ENCODE measurements at regions not wholly inside any gene's neighbourhood (a gene's known extent, or its start where the extent isn't known, plus 50 kb on each side); places are given as distances from the start of the nearest gene placed in this dataset.
"Not testable (repeated sequence)": the region's sequence is repeated elsewhere in the genome, so short reads cannot be mapped to it uniquely, and the experiment has no call there.

GRCh38 chr1:34367954-34368353, 191.2 kb downstream of the C1orf94 start:
- no peak overlapping the region for H3K9ac ChIP-seq
- no peaks in the 10 kb centered on the region for H3K79me2 ChIP-seq
- TF ChIP-seq, protein P1, sequence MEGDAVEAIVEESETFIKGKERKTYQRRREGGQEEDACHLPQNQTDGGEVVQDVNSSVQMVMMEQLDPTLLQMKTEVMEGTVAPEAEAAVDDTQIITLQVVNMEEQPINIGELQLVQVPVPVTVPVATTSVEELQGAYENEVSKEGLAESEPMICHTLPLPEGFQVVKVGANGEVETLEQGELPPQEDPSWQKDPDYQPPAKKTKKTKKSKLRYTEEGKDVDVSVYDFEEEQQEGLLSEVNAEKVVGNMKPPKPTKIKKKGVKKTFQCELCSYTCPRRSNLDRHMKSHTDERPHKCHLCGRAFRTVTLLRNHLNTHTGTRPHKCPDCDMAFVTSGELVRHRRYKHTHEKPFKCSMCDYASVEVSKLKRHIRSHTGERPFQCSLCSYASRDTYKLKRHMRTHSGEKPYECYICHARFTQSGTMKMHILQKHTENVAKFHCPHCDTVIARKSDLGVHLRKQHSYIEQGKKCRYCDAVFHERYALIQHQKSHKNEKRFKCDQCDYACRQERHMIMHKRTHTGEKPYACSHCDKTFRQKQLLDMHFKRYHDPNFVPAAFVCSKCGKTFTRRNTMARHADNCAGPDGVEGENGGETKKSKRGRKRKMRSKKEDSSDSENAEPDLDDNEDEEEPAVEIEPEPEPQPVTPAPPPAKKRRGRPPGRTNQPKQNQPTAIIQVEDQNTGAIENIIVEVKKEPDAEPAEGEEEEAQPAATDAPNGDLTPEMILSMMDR (IDR thresholded peaks at IDR 0.05): no peak
- no peaks in the 10 kb centered on the region for H3K4me1 ChIP-seq
- no peaks in the 10 kb centered on the region for H3K9me3 ChIP-seq (ENCODE audit: control insufficient read depth, low read length)
- H2AFZ ChIP-seq: no peak overlapping the region
- no peak overlapping the region for H3K27ac ChIP-seq
- H3K4me2 ChIP-seq (ENCODE audit: low read length): no peak overlapping the region
- H3K4me3 ChIP-seq (ENCODE audit: low read depth, low read length): no peak overlapping the region
- H3K36me3 ChIP-seq (ENCODE audit: control insufficient read depth, insufficient read depth, low read length): no peaks in the 10 kb centered on the region
- no peaks in the 10 kb centered on the region for H3K27me3 ChIP-seq (ENCODE audit: control insufficient read depth, insufficient read depth, low read length)

DNA sequence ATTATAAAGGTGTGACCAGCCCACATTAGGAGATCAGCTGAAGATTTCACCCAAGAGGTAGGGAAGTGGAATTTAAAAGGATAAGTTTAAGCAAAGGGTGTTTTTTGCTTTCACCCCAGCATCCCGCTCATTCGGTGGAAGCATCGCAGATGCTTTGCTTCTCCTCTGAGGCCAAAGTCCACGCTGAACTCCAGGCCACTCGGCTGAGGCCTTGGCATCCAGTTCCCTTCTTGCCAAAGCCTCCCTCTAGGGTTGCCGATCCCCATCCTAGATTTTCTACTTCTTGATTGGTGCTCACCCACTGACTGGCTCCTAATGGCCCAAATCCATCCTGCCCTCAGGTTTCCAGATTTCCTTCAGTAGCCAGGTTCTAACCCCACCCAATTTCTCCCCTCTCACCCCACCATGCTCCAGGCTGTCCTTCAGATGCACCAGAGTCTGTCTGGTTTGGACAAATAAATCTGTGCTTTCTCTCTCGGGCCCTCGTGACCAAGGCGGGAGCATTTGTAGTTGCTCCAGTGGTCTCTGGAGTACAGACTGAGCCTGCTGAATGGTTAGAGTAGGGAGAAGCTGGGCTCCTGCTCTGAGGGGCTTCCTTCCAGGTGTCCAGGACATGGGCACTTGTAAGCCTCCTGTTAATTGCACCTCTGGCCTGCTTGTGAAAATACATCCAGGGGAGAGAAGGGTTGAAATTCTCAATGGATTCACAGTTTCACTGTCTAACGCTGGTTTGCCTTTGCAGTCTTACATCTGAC, 193.2 kb downstream of the C1orf94 start:
- no peak overlapping the region for H3K27ac ChIP-seq
- no peaks in the 10 kb centered on the region for H3K4me1 ChIP-seq
- H3K79me2 ChIP-seq: no peaks in the 10 kb centered on the region
- H3K36me3 ChIP-seq (ENCODE audit: control insufficient read depth, insufficient read depth, low read length): no peaks in the 10 kb centered on the region
- H3K27me3 ChIP-seq (ENCODE audit: control insufficient read depth, insufficient read depth, low read length): no peaks in the 10 kb centered on the region
- H3K9me3 ChIP-seq (ENCODE audit: control insufficient read depth, low read length): no peaks in the 10 kb centered on the region
- no peak overlapping the region for H2AFZ ChIP-seq
- TF ChIP-seq, protein P1 (IDR thresholded peaks at IDR 0.05): no peak
- H3K9ac ChIP-seq: no peak overlapping the region
- no peak overlapping the region for H3K4me3 ChIP-seq (ENCODE audit: low read depth, low read length)
- H3K4me2 ChIP-seq (ENCODE audit: low read length): no peak overlapping the region

DNA sequence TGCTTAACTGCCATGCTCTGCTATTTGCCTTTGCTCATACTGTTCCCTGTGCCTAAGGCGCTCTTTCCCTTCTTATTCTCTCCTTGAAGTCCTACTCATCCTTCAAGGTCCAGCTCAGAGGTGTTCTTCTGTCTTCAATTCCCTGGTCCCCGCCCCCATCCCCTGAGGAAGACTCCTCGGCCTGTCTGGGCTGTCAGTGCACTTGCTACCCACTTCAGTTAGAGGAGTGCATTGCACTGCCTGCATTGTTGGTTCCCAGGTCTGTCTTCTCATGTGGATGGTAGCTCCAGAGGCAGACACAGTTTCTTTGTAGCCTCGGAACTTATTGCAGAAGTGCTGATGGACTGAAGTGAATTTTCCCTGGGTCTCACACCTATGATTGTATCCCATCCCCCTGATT, 194.0 kb downstream of the C1orf94 start:
- H2AFZ ChIP-seq: no peak overlapping the region
- TF ChIP-seq, protein P1 (IDR thresholded peaks at IDR 0.05): no peak
- no peaks in the 10 kb centered on the region for H3K4me1 ChIP-seq
- H3K27me3 ChIP-seq (ENCODE audit: control insufficient read depth, insufficient read depth, low read length): no peaks in the 10 kb centered on the region
- H3K4me3 ChIP-seq (ENCODE audit: low read depth, low read length): no peak overlapping the region
- no peak overlapping the region for H3K4me2 ChIP-seq (ENCODE audit: low read length)
- no peaks in the 10 kb centered on the region for H3K79me2 ChIP-seq
- no peaks in the 10 kb centered on the region for H3K9me3 ChIP-seq (ENCODE audit: control insufficient read depth, low read length)
- no peak overlapping the region for H3K9ac ChIP-seq
- no peak overlapping the region for H3K27ac ChIP-seq
- H3K36me3 ChIP-seq (ENCODE audit: control insufficient read depth, insufficient read depth, low read length): no peaks in the 10 kb centered on the region

- not testable (repeated sequence) for H2AFZ ChIP-seq; H3K27me3 ChIP-seq (ENCODE audit: control insufficient read depth, insufficient read depth, low read length); H3K9ac ChIP-seq; H3K36me3 ChIP-seq (ENCODE audit: control insufficient read depth, insufficient read depth, low read length); H3K9me3 ChIP-seq (ENCODE audit: control insufficient read depth, low read length); H3K79me2 ChIP-seq; H3K4me3 ChIP-seq (ENCODE audit: low read depth, low read length); H3K4me1 ChIP-seq; H3K27ac ChIP-seq; H3K4me2 ChIP-seq (ENCODE audit: low read length)
Observed at GRCh38 chr1:34371179-34371578, 194.5 kb downstream of the C1orf94 start.

DNA sequence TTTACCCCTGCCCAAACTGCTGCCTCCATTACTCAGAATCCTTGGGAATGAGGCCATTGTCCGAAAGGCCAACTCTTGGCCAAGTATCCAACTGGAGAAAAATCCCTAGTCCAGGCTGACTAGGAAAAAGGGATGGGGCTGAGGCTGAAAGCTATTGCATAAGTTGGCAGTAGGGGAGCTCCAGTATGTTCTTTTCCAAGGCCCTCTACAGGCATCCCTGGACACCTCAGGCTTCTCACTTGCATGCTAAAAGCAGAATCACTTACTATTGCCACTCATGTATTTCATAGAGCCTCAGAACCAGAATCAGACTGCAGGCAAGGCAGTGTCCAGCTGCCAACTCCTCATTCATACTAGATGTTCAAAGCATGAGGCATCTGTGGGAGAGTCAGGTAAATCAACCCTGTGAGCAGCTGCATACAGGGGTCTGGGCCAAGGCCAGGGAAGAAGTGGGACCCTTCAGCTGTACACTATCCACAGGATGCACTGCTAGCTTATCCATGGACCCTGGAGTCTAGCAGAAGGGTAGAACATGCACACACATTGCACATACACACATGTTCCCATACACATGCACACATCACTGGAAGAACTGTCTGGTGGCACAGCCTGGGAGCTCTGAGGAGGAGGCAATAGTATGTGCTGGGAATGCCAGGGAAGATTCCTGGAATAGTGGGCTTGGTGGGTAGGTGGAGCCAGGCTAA, 195.3 kb downstream of the C1orf94 start:
- H3K27me3 ChIP-seq (ENCODE audit: control insufficient read depth, insufficient read depth, low read length): no peaks in the 10 kb centered on the region
- no peak overlapping the region for H3K9ac ChIP-seq
- H3K9me3 ChIP-seq (ENCODE audit: control insufficient read depth, low read length): no peaks in the 10 kb centered on the region
- no peak overlapping the region for H2AFZ ChIP-seq
- H3K36me3 ChIP-seq (ENCODE audit: control insufficient read depth, insufficient read depth, low read length): no peaks in the 10 kb centered on the region
- no peak overlapping the region for H3K27ac ChIP-seq
- H3K4me1 ChIP-seq: no peaks in the 10 kb centered on the region
- TF ChIP-seq, protein P1 (IDR thresholded peaks at IDR 0.05): no peak
- H3K4me3 ChIP-seq (ENCODE audit: low read depth, low read length): no peak overlapping the region
- H3K79me2 ChIP-seq: no peaks in the 10 kb centered on the region
- no peak overlapping the region for H3K4me2 ChIP-seq (ENCODE audit: low read length)

Data from parathyroid adenoma (tissue), 2 donors.